Thoracic aorta (tissue), 2 donors: ENCODE measurements at regions not wholly inside any gene's neighbourhood (a gene's known extent, or its start where the extent isn't known, plus 50 kb on each side); places are given as distances from the start of the nearest gene placed in this dataset.

Experiments
- ATAC-seq: fragments of 150-250 bp; one replicate; pipeline ENCODE4 v1.8.0; 2017; ENCODE audit warnings: low read depth; ENCODE audit not compliant: insufficient number of reproducible peaks, low FRiP score
- DNase-seq: peaks from one replicate; pipeline ENCODE4 v3.0.0-alpha.2; 2020; ENCODE audit warnings: low spot score
- H3K27ac ChIP-seq, 2 donors: fragments of 200-600 bp; sonication (generic); 1 replicate in 1 of 2; 2 replicates in 1 of 2; pipeline ENCODE4 v1.5.1; 2016; ENCODE audit warnings: mild to moderate bottlenecking in 2 of 2, moderate library complexity in 2 of 2
- H3K27me3 ChIP-seq: fragments of 200-600 bp; sonication (generic); replicated peaks from 2 replicates; pipeline ENCODE4 v1.6.0; 2016; ENCODE audit warnings: mild to moderate bottlenecking; ENCODE audit not compliant: insufficient read depth
- H3K36me3 ChIP-seq: fragments of 200-600 bp; sonication (generic); one replicate; pipeline ENCODE4 v1.5.1; 2016
- H3K4me1 ChIP-seq, 2 donors: fragments of 200-600 bp; sonication (generic); 1 replicate in 1 of 2; 2 replicates in 1 of 2; pipeline versions ENCODE4 v1.5.1 to v1.6.0; 2016; ENCODE audit warnings: low read depth in 2 of 2, mild to moderate bottlenecking in 1 of 2; ENCODE audit not compliant: control insufficient read depth in 1 of 2
- H3K4me3 ChIP-seq: fragments of 200-600 bp; sonication (generic); 2 replicates; pipeline ENCODE4 v1.5.1; 2016; ENCODE audit warnings: mild to moderate bottlenecking
- H3K9me3 ChIP-seq: fragments of 200-600 bp; sonication (generic); 2 replicates; pipeline ENCODE4 v1.5.1; 2016
- TF ChIP-seq, protein P1 (sequence below): fragments of 200-600 bp; sonication (generic); IDR thresholded peaks from one replicate; pipeline ENCODE4 v1.5.1; 2019; ENCODE audit warnings: antibody characterized with exemption

DNA sequence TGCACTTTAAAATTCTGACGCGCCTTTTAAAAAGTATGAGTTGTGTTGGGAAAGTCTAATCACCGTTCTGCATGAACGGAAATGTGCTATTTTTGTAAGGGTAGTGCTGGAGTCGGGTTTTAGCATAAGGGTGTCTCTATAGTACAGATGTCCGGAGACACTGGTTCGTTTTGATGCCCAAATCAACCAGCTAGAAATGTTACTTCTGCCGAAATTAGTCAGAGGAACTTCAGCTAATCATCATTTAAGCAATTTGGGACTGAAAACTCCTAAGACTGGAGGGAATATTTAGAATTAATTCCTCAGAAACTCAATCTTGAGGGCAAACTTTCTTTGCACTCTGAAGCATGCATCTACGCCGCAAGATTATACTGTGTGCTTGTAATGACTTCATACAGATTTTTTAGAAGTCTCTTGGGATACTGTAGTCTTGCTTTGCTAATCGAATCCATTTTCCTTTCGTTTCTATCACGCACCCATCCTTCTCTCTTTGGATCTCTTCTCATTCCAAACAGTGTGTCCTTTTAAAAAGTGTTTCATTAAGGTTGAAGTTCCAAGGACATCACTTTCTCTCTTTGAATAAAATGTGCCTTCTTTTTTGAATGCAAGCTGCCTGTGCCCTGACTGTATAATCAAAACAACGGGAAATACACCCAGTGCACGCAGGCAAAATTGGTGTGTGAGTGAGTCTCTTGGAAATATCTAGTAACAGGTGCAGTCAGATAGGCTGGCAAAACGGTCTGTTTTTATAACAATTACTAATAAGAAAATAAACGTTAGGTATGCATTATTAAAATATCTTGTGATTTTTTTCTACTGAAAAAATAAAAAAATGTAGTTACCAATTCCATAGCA lies 270.9 kb upstream of the TCF4 start:
- ATAC-seq (no peak), DNase-seq (no peak)
- Histone ChIP-seq H3K27me3 (no peaks in the 10 kb centered on the region), H3K9me3 (no peaks in the 10 kb centered on the region), H3K27ac (no peak overlapping the region), H3K4me1 (peaks cover 0 to 12% of the 10 kb centered on the region in 2 donors), H3K4me3 (peak overlapping the region; percentile 64), H3K36me3 (no peaks in the 10 kb centered on the region)
- TF ChIP-seq, protein P1, sequence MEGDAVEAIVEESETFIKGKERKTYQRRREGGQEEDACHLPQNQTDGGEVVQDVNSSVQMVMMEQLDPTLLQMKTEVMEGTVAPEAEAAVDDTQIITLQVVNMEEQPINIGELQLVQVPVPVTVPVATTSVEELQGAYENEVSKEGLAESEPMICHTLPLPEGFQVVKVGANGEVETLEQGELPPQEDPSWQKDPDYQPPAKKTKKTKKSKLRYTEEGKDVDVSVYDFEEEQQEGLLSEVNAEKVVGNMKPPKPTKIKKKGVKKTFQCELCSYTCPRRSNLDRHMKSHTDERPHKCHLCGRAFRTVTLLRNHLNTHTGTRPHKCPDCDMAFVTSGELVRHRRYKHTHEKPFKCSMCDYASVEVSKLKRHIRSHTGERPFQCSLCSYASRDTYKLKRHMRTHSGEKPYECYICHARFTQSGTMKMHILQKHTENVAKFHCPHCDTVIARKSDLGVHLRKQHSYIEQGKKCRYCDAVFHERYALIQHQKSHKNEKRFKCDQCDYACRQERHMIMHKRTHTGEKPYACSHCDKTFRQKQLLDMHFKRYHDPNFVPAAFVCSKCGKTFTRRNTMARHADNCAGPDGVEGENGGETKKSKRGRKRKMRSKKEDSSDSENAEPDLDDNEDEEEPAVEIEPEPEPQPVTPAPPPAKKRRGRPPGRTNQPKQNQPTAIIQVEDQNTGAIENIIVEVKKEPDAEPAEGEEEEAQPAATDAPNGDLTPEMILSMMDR, result no peak

DNA sequence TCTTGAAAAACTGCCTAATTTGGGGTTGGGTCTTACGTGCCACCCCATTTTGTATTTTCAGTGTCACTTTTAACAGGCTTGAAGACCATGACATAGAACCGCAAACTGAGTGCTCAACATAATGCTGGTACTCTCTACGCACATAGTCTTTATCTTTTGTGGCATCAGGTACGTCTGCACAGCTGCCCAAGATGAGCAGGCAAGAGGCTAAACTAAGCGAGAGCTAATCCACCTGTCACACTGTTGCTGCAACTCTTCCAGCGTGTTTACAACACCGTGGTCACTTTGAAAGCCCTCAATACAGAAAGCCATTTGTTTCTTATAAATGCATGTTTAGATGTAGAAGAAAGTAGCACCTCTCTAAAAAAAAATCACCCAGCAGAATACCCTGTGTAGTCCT lies 270.0 kb upstream of the TCF4 start:
- peaks cover 0 to 12% of the 10 kb centered on the region in 2 donors for H3K4me1 ChIP-seq
- H3K27me3 ChIP-seq, result no peaks in the 10 kb centered on the region
- DNase-seq (no peak), ATAC-seq (no peak)
- no peak overlapping the region for H3K27ac ChIP-seq
- no peaks in the 10 kb centered on the region for H3K36me3 ChIP-seq
- TF ChIP-seq, protein P1, result no peak
- no peaks in the 10 kb centered on the region for H3K9me3 ChIP-seq
- peak overlapping the region; percentile 64 for H3K4me3 ChIP-seq

DNA sequence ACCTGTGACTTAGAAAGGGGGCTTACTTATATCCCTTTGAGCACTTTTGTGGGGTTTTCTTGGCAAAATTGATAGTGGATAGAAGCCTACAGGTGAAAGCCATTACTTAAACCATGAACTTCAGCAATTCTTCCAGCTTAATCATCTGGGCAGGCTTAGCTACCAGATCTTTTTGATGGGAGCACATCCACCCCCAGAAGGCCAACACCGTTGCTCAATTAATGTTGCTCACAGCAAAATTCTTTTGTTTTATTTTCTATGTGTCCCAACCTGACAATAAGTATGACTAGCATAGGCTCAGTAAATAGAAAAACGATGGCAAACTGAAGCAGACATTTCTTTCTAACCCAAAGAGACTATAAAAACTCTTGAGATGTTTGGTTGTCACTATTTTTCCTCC lies 269.4 kb upstream of the TCF4 start:
- H3K27me3 ChIP-seq, result no peaks in the 10 kb centered on the region
- no peaks in the 10 kb centered on the region for H3K36me3 ChIP-seq
- TF ChIP-seq, protein P1, result no peak
- no peaks in the 10 kb centered on the region for H3K9me3 ChIP-seq
- no peak overlapping the region for H3K27ac ChIP-seq
- DNase-seq, result no peak
- ATAC-seq, result no peak
- H3K4me3 ChIP-seq, result no peak overlapping the region
- peaks cover 0 to 12% of the 10 kb centered on the region in 2 donors for H3K4me1 ChIP-seq

DNA sequence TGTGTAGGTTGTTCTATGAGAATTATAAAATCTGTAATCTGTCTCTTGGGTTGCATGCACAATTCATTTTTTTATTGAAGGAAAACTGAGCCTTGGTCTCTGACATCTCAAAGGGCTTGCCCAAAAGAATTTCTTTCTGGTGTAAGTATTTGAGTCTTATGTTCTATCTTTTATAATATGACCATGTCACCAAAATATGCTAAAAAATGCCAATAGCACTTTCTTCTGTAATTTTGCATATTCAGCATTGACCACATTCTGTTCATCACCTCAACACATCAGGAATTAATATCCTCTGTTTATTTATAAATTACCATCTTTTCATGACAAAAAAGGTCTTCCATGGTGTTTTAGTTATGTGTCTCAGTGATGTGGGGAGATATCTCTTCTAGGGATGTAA lies 268.7 kb upstream of the TCF4 start:
- TF ChIP-seq, protein P1, result no peak
- DNase-seq, result no peak
- peaks cover 0 to 12% of the 10 kb centered on the region in 2 donors for H3K4me1 ChIP-seq
- H3K27ac ChIP-seq, result no peak overlapping the region
- H3K27me3 ChIP-seq, result no peaks in the 10 kb centered on the region
- H3K36me3 ChIP-seq, result no peaks in the 10 kb centered on the region
- no peaks in the 10 kb centered on the region for H3K9me3 ChIP-seq
- H3K4me3 ChIP-seq, result no peak overlapping the region
- no peak for ATAC-seq

DNA sequence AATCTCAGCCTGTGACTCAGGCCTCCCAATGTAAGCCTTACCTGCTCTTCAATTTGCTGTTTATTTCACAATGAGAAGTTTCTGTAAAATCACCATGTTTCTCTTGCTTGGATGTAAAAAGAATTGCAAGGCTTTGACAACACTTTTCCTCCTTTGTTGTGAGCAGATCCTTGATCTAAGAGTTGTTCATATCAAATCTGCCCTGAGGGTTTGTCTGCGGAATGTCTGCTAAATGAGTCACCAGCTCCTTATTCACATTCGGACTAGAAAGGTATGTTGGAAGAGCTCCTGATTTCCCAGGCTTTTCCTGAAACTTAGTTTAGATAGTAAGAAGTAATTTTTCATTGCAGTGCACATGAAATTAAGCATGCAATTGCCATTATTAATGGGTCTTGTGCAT lies 268.2 kb upstream of the TCF4 start:
- no peaks in the 10 kb centered on the region for H3K36me3 ChIP-seq
- no peak overlapping the region for H3K27ac ChIP-seq
- DNase-seq (no peak), ATAC-seq (no peak)
- no peaks in the 10 kb centered on the region for H3K9me3 ChIP-seq
- no peak overlapping the region for H3K4me3 ChIP-seq
- no peaks in the 10 kb centered on the region for H3K27me3 ChIP-seq
- H3K4me1 ChIP-seq, result peaks cover 0 to 14% of the 10 kb centered on the region in 2 donors
- TF ChIP-seq, protein P1, result no peak
